Fibroblast of villous mesenchyme (primary cell): ENCODE measurements at regions not wholly inside any gene's neighbourhood (a gene's known extent, or its start where the extent isn't known, plus 50 kb on each side); places are given as distances from the start of the nearest gene placed in this dataset. TPM values are rescaled to one million over a fixed set of nuclear protein-coding genes. Genes with fewer than 3 reads are reported as not detected.

Experiments used
- DNase-seq: peaks from one replicate; pipeline ENCODE4 v3.0.0-alpha.2; 2010; ENCODE audit warnings: low read depth
- H3K4me3 ChIP-seq: 2 replicates; pipeline ENCODE4 v1.5.1; 2011; ENCODE audit warnings: low read depth, mild to moderate bottlenecking, low read length
- CTCF ChIP-seq: IDR thresholded peaks from 2 replicates; pipeline ENCODE4 v1.5.1; 2012; ENCODE audit warnings: low read depth, mild to moderate bottlenecking, low read length; ENCODE audit not compliant: insufficient read depth
- small RNA-seq: library from RNA; depleted of rRNA; stranded (forward); fragments of <200 nt; gene quantifications from one replicate; pipeline ENCODE3, GENCODE V24; 2012

GRCh38 chr2:207479198-207479785 lies 50.5 kb upstream of the CREB1 start:
- no peak overlapping the region for H3K4me3 ChIP-seq
- no peak for TF ChIP-seq CTCF
- DNase-seq: peak; percentile 73

Small RNAs in the stretch of these regions (small RNA-seq; reads per million reads assigned to genes)
- not detected for gene MIR1302-4
